H9 (cell line): ENCODE measurements at regions not wholly inside any gene's neighbourhood (a gene's known extent, or its start where the extent isn't known, plus 50 kb on each side); places are given as distances from the start of the nearest gene placed in this dataset.

Experiments used
- DNase-seq: peaks from one replicate; pipeline ENCODE4 v3.0.0-alpha.2; 2017
- H2AFZ ChIP-seq: one replicate; pipeline ENCODE4 v1.6.1; 2013; ENCODE audit warnings: mild to moderate bottlenecking, low read length, control low read depth, moderate library complexity
- H2AK5ac ChIP-seq: 2 replicates; pipeline ENCODE4 v1.6.1; 2013; ENCODE audit warnings: low read length, control low read depth, mixed read lengths; ENCODE audit not compliant: insufficient read length
- H2BK120ac ChIP-seq: one replicate; pipeline ENCODE4 v1.6.1; 2013; ENCODE audit warnings: low read depth, mild to moderate bottlenecking, low read length, control low read depth, inconsistent platforms; ENCODE audit not compliant: poor library complexity, severe bottlenecking
- H2BK12ac ChIP-seq: 2 replicates; pipeline ENCODE4 v1.6.1; 2013; ENCODE audit warnings: low read length, control low read depth, mixed read lengths, low read depth; ENCODE audit not compliant: insufficient read length
- H2BK15ac ChIP-seq: 2 replicates; pipeline ENCODE4 v1.6.1; 2013; ENCODE audit warnings: low read depth, low read length, control low read depth
- H2BK20ac ChIP-seq: one replicate; pipeline ENCODE4 v1.6.1; 2013; ENCODE audit warnings: low read depth, mild to moderate bottlenecking, low read length, control low read depth, inconsistent platforms; ENCODE audit not compliant: poor library complexity, severe bottlenecking
- H2BK5ac ChIP-seq: 2 replicates; pipeline ENCODE4 v1.6.1; 2013; ENCODE audit warnings: low read length, control low read depth, mixed read lengths; ENCODE audit not compliant: insufficient read length
- H3K14ac ChIP-seq: 2 replicates; pipeline ENCODE4 v1.6.1; 2013; ENCODE audit warnings: low read length, control low read depth; ENCODE audit not compliant: insufficient read depth
- H3K18ac ChIP-seq: 2 replicates; pipeline ENCODE4 v1.6.1; 2013; ENCODE audit warnings: low read depth, mild to moderate bottlenecking, mixed read lengths, low read length, control low read depth; ENCODE audit not compliant: insufficient read length
- H3K23ac ChIP-seq: 2 replicates; pipeline ENCODE4 v1.6.1; 2013; ENCODE audit warnings: low read length, control low read depth, mixed read lengths, low read depth; ENCODE audit not compliant: insufficient read length
- H3K23me2 ChIP-seq: 2 replicates; pipeline ENCODE4 v1.6.1; 2013; ENCODE audit warnings: low read depth, mild to moderate bottlenecking, mixed read lengths, low read length, control low read depth; ENCODE audit not compliant: insufficient read length, poor library complexity, severe bottlenecking
- H3K27ac ChIP-seq: 2 replicates; pipeline ENCODE4 v1.5.1; 2013; ENCODE audit warnings: low read length, control low read depth, mixed read lengths, low read depth; ENCODE audit not compliant: insufficient read length
- H3K27me3 ChIP-seq: 2 replicates; pipeline ENCODE4 v1.6.1; 2013; ENCODE audit warnings: low read length, control low read depth, inconsistent platforms; ENCODE audit not compliant: insufficient read depth
- H3K4ac ChIP-seq: 2 replicates; pipeline ENCODE4 v1.6.1; 2013; ENCODE audit warnings: low read depth, mild to moderate bottlenecking, control low read depth, inconsistent platforms, low read length, moderate library complexity
- H3K4me1 ChIP-seq: 2 replicates; pipeline ENCODE4 v1.6.1; 2013; ENCODE audit warnings: low read length, control low read depth, inconsistent platforms; ENCODE audit not compliant: insufficient read depth
- H3K4me2 ChIP-seq: 2 replicates; pipeline ENCODE4 v1.6.1; 2013; ENCODE audit warnings: low read length, control low read depth, mixed read lengths; ENCODE audit not compliant: insufficient read length, insufficient read depth
- H3K56ac ChIP-seq: 2 replicates; pipeline ENCODE4 v1.6.1; 2013; ENCODE audit warnings: low read depth, mild to moderate bottlenecking, mixed read lengths, low read length, control low read depth; ENCODE audit not compliant: insufficient read length
- H3K79me1 ChIP-seq: 2 replicates; pipeline ENCODE4 v1.6.1; 2013; ENCODE audit warnings: low read depth, mild to moderate bottlenecking, moderate library complexity, low read length, control low read depth, inconsistent platforms; ENCODE audit not compliant: insufficient read depth, poor library complexity, severe bottlenecking
- H3K79me2 ChIP-seq: 2 replicates; pipeline ENCODE4 v1.6.1; 2013; ENCODE audit warnings: low read length, control low read depth, inconsistent platforms; ENCODE audit not compliant: insufficient read depth
- H3K9ac ChIP-seq: 2 replicates; pipeline ENCODE4 v1.6.1; 2013; ENCODE audit warnings: low read length, control low read depth, mixed read lengths; ENCODE audit not compliant: insufficient read length; ENCODE audit errors: extremely low read depth
- H3K9me3 ChIP-seq: one replicate; pipeline ENCODE4 v1.6.1; 2013; ENCODE audit warnings: low read depth, low read length, inconsistent platforms; ENCODE audit not compliant: control insufficient read depth
- H3T11ph ChIP-seq: one replicate; pipeline ENCODE4 v1.6.1; 2013; ENCODE audit warnings: mild to moderate bottlenecking, low read length, control low read depth, inconsistent platforms
- H4K20me1 ChIP-seq: one replicate; pipeline ENCODE4 v1.6.1; 2013; ENCODE audit not compliant: control insufficient read depth, insufficient read length, insufficient read depth
- H4K5ac ChIP-seq: 2 replicates; pipeline ENCODE4 v1.6.1; 2013; ENCODE audit warnings: low read depth, mild to moderate bottlenecking, mixed read lengths, low read length, control low read depth; ENCODE audit not compliant: insufficient read length
- H4K8ac ChIP-seq: replicated peaks from 2 replicates; pipeline ENCODE4 v1.6.1; 2013; ENCODE audit warnings: low read length, control low read depth, mixed read lengths, low read depth; ENCODE audit not compliant: insufficient read length
- H4K91ac ChIP-seq: 2 replicates; pipeline ENCODE4 v1.6.1; 2013; ENCODE audit warnings: low read depth, mild to moderate bottlenecking, moderate library complexity, mixed read lengths, low read length, control low read depth; ENCODE audit not compliant: insufficient read length
- H3K27ac Mint-ChIP-seq, 3 experiments: 2 replicates in 2 of 3; 3 replicates in 1 of 3; pipeline ENCODE4 v1.8.0; 2020 to 2021; ENCODE audit warnings: mixed read lengths in 3 of 3, mild to moderate bottlenecking in 1 of 3, moderate library complexity in 1 of 3
- H3K27me3 Mint-ChIP-seq: 2 replicates; pipeline ENCODE4 v1.8.0; 2021; ENCODE audit warnings: low read depth, mild to moderate bottlenecking, moderate library complexity, mixed read lengths
- H3K36me3 Mint-ChIP-seq, 3 experiments: 2 replicates in 2 of 3; 3 replicates in 1 of 3; pipeline ENCODE4 v1.8.0; 2020 to 2021; ENCODE audit warnings: low read depth in 3 of 3, mixed read lengths in 3 of 3; ENCODE audit not compliant: insufficient read depth in 1 of 3
- H3K4me1 Mint-ChIP-seq, 2 experiments: 2 replicates each; pipeline ENCODE4 v1.8.0; 2020; ENCODE audit warnings: mixed read lengths in 2 of 2
- H3K4me3 Mint-ChIP-seq, 2 experiments: 2 replicates in 1 of 2; 3 replicates in 1 of 2; pipeline ENCODE4 v1.8.0; 2020 to 2021; ENCODE audit warnings: mild to moderate bottlenecking in 2 of 2, mixed read lengths in 2 of 2, moderate library complexity in 1 of 2
- H3K9me3 Mint-ChIP-seq, 2 experiments: 2 replicates in 1 of 2; 3 replicates in 1 of 2; pipeline ENCODE4 v1.8.0; 2020; ENCODE audit warnings: mild to moderate bottlenecking in 2 of 2, mixed read lengths in 2 of 2, moderate library complexity in 1 of 2
- WGBS: extraction: QIAGEN DNeasy Blood & Tissue Kit; methylation state at CpG from one replicate; pipeline ENCODE4 v1.1.7; 2013; ENCODE audit warnings: missing lambda C conversion rate, low lambda C conversion rate, mixed read lengths; ENCODE audit not compliant: insufficient read length; ENCODE audit errors: extremely low coverage; 5-methylcytosine and 5-hydroxymethylcytosine counted together
- TF ChIP-seq, protein P1 (sequence below): fragments of 200-600 bp; sonication (generic); conservative IDR thresholded peaks from 3 replicates; pipeline ENCODE4 v1.8.0; 2021; ENCODE audit warnings: antibody characterized with exemption, mild to moderate bottlenecking

DNA sequence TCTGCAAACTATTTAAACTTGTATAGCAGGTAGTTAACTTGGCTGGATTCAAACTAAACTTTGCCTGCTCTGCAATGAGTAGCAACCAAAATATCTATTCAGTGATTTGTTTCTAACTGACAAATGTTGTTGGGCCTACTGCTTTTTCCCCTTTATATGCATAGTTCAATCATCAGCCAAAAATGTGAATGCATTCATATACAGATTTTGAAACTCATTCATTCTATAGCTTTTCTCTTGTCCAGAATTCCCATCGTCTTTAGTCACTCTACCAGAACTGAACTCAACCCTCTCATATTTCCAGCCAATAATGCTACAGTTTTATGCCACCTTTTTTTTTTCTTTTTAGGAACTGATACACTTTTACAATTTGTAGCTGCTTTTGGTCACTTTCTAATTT lies 599.8 kb downstream of the RPL10L start:
- H2AFZ ChIP-seq, result no peak overlapping the region
- H3K14ac ChIP-seq, result no peak overlapping the region
- H4K20me1 ChIP-seq, result no peaks in the 10 kb centered on the region
- no peak overlapping the region for H3K4me2 ChIP-seq
- TF ChIP-seq, protein P1, sequence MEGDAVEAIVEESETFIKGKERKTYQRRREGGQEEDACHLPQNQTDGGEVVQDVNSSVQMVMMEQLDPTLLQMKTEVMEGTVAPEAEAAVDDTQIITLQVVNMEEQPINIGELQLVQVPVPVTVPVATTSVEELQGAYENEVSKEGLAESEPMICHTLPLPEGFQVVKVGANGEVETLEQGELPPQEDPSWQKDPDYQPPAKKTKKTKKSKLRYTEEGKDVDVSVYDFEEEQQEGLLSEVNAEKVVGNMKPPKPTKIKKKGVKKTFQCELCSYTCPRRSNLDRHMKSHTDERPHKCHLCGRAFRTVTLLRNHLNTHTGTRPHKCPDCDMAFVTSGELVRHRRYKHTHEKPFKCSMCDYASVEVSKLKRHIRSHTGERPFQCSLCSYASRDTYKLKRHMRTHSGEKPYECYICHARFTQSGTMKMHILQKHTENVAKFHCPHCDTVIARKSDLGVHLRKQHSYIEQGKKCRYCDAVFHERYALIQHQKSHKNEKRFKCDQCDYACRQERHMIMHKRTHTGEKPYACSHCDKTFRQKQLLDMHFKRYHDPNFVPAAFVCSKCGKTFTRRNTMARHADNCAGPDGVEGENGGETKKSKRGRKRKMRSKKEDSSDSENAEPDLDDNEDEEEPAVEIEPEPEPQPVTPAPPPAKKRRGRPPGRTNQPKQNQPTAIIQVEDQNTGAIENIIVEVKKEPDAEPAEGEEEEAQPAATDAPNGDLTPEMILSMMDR, result no peak
- no peak overlapping the region for H3K9ac ChIP-seq
- no peaks in the 10 kb centered on the region for H3K79me1 ChIP-seq
- H3K79me2 ChIP-seq, result no peaks in the 10 kb centered on the region
- H2BK12ac ChIP-seq, result no peak overlapping the region
- H3T11ph ChIP-seq, result no peak overlapping the region
- H3K27ac ChIP-seq, result no peak overlapping the region
- H2BK20ac ChIP-seq, result no peak overlapping the region
- no peaks in the 10 kb centered on the region for H3K9me3 Mint-ChIP-seq
- peaks cover 0 to 4% of the 10 kb centered on the region in 2 experiments; a peak in 1 of 4 replicates for H3K4me1 Mint-ChIP-seq
- no CpG with 5 or more reads among the region's 1 CpG for WGBS
- no peak for DNase-seq
- no peak overlapping the region for H3K56ac ChIP-seq
- no peak overlapping the region for H3K4ac ChIP-seq
- H2BK120ac ChIP-seq, result no peak overlapping the region
- no peaks in the 10 kb centered on the region for H3K4me1 ChIP-seq
- no peak overlapping the region for H2BK5ac ChIP-seq
- H3K18ac ChIP-seq, result no peak overlapping the region
- no peak overlapping the region for H3K27ac Mint-ChIP-seq
- no peaks in the 10 kb centered on the region for H3K36me3 Mint-ChIP-seq
- no peaks in the 10 kb centered on the region for H3K23me2 ChIP-seq
- H2AK5ac ChIP-seq, result no peak overlapping the region
- H4K91ac ChIP-seq, result no peak overlapping the region
- no peak overlapping the region for H4K5ac ChIP-seq
- no peak overlapping the region for H2BK15ac ChIP-seq
- no peaks in the 10 kb centered on the region for H3K9me3 ChIP-seq
- no peak overlapping the region for H3K23ac ChIP-seq
- no peaks in the 10 kb centered on the region for H3K27me3 Mint-ChIP-seq
- no peak overlapping the region for H3K4me3 Mint-ChIP-seq
- no peak overlapping the region for H4K8ac ChIP-seq
- no peaks in the 10 kb centered on the region for H3K27me3 ChIP-seq
